Middle frontal gyrus (tissue), 1 donor: ENCODE measurements at regions not wholly inside any gene's neighbourhood (a gene's known extent, or its start where the extent isn't known, plus 50 kb on each side); places are given as distances from the start of the nearest gene placed in this dataset.

ENCODE experiments used
- DNase-seq: peaks from one replicate; pipeline ENCODE4 v3.0.0-alpha.2; 2015; ENCODE audit warnings: low spot score; ENCODE audit errors: extremely low spot score

DNA sequence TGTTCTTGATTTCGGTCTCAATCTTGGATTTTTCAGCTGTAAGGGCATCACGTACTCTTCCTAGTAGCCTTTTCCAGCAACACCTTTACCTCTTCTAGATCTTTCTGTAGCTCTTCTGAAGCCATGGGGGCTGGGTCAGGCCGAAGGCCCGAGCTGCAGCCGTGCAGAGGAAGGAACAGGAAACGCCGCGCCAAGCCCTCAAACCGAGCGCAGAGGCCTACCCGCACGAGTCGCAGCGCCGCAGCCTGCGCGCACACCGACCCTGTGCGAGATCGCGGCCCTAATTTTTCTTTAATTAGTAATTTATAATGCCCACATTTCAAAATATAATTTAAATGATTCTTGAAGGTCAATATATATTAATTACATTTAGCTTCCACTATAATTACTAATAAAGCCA, 483.8 kb downstream of the NUP35 start:
- no peak for DNase-seq

DNA sequence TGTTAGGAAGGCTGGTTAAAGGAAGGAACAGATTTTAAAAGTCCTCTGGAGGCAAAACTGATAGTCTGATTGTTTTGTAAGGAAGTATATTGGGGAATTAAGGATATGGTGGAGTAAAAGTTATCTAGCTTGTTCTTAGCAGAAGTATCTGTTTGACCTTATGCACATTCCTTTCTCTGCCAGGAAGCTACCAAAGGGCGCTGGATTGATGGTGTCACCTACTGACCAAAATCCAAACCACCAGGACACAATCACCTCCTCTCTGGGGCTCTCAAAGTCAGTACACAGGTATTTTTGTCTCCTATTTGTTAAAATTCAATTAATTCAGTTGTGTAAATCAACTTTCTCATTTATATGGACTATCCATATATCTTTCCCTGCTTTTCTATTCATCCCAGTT, 484.5 kb downstream of the NUP35 start:
- DNase-seq: no peak

DNA sequence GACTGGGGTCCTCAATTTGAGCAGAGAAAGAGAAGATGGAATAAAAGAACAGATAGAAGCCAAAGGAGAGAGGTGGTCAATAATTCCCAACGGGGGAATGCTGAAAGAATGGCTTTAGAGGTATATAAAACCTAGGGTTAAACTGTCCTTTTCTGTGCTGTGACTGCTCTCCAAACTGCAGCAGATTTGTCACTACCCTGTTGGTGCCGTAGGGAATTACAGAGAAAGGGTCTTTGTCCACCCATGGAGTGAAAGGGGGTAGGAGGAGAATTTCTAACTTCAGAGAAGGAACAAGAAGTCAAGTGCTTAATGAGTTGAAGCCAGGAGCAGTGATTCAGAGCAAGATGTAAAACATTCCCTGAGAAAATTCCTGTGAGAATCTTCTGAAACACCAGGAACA, 486.5 kb downstream of the NUP35 start:
- no peak for DNase-seq

DNA sequence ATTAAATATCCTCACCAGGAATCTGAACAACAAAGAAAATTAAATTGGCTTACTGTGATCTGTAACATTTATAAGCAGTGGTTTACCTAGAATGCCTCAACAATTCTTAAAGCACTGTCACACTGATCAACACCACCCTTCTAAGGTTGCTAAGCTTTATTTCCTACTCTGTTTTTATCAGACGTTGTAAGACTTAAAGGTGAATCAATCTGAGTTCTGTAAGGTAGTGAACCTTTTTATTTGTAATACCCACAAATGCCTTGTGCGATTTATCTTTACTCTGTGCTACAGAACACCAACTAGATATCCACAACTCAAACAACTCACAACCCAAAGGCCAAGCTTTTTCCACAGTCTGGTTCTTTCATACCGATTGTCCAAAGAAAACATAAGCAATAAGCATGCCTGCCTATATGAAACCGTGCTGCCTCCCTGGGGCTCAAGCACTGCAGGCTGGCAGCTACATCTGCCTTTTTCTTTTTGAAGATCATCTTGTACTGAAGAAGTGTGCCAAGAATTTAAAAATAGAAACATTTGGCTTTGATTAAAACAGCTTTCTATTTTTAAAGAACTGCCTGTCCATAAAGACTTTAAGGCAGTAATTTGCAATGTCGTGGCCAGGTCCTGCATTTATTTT, 490.7 kb downstream of the NUP35 start:
- peak; percentile 43 for DNase-seq

DNA sequence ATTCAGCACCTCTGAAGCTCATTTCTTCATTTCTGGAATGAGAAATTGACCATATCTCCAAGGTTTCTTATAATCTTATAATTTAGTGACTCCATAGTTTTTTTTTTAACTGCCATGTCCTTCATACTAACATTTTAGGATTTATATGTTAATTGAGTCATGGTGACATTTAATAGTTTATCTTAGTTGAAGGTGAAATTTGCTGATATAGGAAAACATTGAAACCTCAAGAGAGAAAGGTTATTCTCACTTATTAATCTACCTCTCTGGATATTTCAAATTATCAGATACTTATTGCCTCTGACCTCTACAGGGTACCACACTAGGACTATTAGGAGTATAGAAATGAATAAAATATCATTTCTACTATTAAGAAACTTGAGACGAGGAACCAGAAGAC, 499.0 kb downstream of the NUP35 start:
- no peak for DNase-seq

DNA sequence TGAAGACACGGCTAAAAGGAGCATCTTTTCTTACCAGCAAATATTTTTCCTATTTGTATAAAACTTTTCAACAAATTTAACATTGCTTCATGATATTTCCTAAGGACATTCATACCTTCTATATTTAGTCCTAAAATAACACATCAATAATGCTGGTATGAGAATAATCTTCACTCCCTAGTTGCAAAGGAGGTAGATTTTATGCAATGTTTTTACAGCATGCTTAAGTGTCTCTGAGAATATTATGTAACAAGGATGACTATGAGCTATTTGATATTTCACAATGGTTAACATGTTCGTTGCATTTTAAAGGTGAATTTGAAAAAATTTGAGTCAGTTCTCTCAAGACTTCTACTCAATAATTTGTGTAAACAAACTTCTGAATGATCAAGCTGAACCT, 506.7 kb downstream of the NUP35 start:
- DNase-seq: no peak

DNA sequence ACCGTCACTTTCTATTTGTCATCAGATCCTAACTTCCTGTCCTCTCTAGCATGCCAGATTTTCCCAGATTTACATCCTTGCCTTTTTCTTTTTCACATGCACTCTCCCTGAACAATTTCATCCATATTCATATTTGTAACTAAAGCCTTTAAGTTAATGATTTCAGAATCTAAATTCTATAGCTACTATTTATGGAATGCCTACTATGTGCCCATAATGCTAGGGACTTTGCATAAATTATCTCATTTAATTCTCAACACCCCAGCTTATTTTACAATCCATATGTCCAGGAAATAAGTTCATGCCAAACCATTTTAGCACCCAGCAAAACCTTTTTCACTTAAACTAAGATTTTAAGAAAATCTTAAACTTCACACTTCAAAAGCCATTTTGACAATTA, 531.9 kb downstream of the NUP35 start:
- DNase-seq: no peak

DNA sequence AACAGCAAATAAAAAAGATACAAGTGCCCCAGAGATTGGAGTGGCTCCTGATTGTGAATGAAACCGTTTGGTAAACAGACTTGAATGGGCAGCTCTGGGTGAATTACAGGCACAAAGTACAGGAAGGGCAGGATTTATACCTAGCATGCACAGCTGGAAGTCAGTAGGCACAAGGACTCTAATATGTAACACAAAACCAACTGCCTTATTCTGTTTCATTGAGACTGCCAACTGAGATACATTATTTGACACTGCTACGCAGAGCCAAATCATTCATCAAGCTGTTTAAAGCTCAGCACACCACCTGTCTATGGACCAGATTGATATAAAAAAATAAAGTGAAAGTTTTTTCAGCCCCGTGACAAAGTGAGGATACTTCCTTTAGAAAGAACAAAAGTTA, 541.2 kb downstream of the NUP35 start:
- no peak for DNase-seq

DNA sequence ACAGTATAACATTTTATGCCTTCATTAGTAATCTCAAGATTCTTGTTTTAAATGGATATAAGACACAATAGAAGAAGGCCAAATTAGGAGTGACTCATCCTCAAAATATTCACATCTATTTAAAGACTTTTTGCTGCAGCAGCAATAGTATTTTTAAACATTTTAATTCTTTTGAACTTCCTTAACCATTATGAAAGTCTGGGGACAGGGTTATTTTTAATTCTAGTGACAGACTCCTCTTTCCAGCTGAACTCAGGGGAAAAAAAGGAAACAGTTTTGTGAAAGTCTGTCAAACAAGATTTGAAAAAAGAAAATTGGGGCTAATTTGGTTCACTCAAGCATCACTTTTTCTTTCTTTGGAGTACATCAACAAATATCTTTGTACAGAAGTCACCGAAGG, 541.8 kb downstream of the NUP35 start:
- no peak for DNase-seq

DNA sequence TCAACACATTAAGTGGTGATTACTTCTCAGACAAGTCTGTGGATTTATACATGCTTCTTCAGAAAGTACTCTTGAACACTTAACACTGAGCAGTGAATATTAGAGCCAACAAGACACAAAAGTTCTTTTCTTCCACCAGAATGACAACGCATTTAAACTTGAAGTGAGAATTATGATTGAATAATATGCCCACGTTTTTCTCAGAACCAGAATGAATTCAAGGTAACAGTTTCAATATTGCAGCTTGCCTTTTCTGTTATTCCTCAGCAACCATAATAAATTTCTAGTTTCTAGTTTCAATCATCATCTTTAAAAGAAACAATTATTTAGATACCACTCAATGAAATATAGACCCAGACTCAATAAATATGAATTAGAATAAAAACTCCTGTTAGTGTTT, 547.0 kb downstream of the NUP35 start:
- no peak for DNase-seq

DNA sequence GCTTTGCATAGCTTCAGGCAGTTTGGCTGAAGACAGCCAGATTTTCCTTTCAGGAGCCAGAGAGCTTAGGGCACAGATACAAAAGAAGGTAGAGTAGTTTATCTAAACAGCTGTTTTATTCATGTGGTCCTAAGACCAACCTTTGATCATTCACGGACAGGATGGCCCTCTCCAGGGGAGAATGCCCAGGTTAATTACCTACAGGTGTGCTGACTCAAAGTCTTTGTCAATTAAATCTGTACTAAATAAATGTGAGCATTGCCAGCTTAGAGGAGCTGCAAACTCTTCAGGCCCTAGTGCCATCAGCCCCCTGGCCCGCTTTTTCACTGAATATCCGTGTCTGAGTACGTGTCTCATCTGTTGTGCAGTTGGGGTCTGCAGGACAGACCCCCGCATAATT, 554.7 kb downstream of the NUP35 start:
- DNase-seq: no peak

DNA sequence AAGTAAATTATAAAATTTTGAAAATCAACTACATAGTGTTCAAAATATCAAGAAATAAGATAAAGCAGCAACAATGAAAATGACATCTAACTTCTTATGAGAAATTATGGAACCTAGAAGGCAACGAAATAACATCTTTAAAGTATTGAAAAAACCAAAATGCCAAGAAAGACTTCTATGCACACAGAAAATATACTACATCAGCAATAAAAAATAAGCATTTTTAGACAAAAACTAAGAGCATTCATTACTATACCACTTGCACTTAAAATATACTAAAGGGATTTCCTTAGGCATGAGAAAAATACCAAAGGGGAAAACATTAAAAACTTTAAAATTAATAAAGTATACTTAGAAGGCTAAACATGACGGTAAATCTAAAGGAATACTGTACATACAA, 556.3 kb downstream of the NUP35 start:
- no peak for DNase-seq

DNA sequence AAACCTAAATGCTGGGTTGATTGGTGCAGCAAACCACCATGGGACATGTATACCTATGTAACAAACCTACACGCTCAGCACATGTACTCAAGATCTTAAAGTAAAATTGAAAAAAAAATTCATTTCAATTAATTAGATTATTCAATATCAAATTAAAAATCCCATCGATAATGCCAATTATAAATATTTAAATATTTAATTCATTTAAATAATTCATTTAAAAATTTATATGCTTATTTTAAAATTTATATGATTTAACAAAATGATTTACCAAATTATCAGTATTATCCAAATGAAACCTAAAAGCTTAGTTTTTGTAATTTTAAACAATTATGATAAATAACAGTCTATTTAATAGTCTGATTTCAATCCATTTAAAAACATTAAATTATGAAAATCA, 560.4 kb downstream of the NUP35 start:
- no peak for DNase-seq

DNA sequence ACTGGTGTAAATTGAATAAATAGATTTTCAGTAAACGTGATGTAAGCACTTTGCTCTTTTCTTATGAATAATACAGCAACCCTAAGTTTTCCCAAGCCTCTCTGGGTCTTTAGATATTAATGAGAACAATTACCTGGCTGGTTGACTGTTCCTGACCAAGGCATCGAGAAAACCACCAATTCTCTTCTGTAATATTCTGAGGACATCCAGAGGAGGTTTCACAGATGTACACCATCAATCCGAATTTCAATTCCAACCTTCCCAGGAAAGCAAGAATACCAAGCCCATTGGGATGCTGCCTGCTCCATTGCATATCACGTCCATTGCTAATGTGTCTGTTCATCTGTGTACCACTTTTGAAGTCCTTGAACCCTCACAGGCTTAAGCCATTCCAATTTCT, 571.8 kb downstream of the NUP35 start:
- no peak for DNase-seq

DNA sequence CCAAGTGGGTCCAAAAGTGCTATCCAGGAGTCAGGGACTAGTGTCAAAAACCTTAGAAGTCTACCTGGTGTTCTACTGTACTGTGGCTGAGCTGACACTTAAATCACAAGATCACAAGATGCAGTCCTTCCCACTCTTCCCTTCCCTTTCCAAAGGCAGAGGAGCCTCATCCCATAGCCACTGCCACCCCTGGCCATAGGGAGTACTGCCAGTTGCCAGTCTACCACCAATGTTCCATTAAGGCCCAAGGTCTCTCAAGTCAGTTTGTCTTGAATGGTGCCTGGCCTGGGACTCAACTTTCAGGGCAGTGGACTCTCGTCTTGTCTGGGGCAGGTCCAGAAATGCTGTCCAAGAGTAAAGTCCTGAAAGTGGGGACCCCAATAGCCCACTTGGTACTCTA, 585.6 kb downstream of the NUP35 start:
- DNase-seq: no peak

DNA sequence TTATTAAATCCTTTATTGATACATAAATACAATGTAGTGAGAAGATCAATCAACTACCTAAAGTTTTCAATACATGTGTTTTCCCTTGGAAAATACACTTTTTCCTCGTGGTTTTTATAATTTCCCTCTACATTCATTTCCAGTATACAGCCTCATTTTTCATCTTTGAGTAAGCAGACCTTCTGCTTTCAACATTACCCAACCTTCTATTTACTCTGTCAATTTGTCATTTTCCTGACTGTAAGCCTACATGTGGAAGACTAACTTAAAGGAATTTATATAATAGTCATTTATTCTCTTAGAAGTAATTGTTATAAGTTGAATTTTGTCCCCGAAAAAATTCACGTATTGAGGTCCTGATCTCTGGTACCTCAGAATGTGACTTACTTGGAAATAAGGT, 594.0 kb downstream of the NUP35 start:
- no peak for DNase-seq

DNA sequence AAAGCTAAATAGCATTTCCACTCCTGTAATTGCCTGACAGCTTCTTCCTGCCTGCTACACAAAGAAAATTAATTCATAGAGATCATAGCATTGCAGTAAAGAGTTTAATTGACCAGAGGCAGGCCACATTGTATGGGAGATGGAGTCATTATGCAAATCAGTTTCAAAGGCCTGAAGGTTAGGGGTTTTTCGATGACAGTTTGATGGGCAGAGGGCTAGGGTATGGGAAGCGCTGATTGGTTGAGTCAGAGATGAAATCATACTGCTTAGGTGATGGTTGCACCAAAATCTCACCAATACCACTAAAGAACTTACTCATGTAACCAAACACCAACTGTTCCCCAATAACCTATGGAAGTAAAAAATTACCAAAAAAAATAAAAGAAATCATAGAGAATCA, 599.0 kb downstream of the NUP35 start:
- no peak for DNase-seq

DNA sequence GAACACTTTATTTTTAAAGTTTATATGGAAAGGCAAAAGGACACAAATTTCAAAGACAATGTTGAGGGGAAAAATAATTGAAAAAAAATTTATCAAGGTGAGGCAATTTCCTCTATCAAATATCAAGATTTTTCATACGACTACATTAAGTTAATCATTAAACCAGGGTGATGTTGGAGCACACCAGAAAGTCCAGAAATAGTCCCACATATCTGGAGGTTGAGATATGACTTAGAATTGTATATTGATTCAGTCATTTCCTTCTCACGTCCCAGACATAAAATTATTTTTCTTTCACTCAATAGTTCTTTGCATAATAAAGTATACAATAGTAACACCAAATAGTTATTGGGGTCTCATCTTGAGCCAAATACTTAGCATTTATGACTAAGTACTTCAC, 605.1 kb downstream of the NUP35 start:
- DNase-seq: no peak

DNA sequence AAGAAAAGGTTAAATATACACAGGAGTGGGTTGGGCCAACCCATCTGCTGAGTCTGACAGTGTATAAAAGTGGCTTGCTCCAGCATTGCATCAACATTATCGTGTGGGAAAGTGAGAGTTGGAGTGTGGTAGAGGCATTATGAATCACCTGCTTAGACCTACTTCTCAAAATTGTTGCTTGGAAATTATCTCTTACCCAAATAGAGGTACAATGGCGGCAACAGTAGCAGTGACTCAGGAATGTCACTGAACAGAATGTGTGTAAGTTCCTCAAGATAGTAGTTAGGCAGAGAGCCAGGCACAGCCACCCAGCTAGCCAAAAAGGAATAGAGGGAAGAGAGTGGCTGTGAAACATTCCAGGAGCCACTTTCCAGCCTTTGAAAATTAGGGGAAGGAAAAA, 616.0 kb downstream of the NUP35 start:
- peak; percentile 57 for DNase-seq

DNA sequence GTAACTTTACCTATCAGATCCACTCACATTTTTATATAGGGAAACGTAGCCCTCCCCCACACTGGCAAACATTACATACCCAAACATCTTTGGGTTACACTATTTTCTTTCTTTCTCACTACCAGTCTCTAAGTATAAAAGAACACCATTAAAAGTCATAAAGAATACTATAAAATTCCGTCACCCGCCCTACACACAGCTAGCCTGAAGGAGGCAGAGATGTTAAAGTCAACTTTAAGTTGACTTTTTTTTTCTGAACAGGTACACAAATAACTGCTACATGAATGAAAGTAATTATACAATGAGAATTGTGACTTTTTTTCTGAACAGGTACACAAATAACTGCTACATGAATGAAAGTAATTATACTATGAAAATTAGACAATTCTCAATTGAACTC, 628.3 kb downstream of the NUP35 start:
- no peak for DNase-seq

DNA sequence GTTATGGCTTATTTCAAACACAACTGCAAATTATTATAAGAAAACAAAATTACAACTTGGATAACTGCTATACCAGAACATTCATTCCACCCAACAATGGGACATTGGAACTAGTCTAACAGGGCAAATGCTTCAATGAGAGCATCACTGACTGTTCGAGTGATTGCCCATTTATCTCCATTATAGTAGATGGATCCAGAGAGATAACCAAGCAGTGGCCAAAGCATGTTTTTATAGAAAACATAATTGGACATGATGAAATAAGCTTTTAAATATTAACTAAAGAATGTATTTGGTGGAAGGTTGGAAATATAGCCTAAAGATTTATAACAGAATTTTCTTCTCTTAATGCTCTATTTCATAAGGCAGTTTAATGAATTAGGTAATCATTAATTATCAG, 634.8 kb downstream of the NUP35 start:
- no peak for DNase-seq

DNA sequence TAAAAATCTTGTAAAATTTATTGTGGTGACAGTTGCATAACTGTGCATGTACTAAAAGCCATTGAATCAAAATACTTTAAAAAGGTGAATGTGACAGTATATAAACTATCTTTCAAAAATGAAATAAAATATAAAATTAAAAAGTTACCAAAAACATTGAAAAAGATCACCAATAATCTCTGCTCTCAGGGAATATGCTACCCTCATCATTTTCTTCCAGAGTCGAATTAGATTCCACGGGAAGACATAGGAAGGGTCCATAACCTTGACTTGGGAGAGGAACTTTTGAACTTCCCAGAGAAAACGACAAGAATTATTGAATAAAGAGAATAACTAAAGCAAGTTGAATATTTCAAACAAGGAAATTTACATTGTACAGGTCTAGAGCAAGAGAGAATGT, 649.5 kb downstream of the NUP35 start:
- no peak for DNase-seq

DNA sequence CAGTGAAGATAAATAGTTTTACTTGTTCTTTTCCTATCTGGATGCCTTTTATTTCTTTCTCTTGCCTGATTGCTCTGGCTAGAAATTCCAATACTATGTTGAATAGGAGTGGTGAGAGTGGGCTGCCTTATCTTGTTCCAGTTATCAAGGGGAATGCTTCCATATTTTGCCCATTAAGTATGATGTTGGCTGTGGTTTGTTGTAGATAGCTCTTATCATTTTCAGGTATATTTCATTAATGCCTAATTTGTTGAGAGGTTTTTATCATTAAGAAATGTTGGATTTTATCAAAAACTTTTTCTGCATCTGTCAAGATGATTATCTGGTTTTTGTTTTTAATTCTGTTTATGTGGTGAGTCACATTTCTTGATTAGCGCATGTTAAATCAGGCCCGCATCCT, 655.8 kb downstream of the NUP35 start:
- DNase-seq: no peak

DNA sequence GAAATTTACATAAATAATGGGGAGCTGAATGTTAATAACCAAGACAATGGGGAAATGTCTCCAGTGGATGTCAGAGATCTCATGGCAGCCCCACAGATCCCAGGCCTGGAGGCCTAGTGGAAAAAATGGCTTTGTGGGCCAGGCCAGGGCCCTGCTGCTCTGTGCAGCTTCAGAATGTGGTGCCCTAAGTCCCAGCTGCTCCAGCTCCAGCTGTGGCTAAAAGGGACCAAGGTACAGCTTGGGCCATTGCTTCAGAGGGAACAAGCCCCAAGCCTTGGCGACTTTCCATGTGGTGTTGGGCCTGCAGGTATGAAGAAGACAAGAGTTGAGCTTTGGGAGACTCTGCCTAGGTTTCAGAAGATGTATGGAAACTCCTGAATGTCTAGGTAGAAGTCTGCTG, 658.2 kb downstream of the NUP35 start:
- DNase-seq: no peak
